ENCODE measurements at regions not wholly inside any gene's neighbourhood (a gene's known extent, or its start where the extent isn't known, plus 50 kb on each side); places are given as distances from the start of the nearest gene placed in this dataset.
"Not testable (repeated sequence)": the region's sequence is repeated elsewhere in the genome, so short reads cannot be mapped to it uniquely, and the experiment has no call there.

GRCh38 chr7:115654384-115655214 lies 376.0 kb downstream of the TFEC start:
- intact Hi-C loops (cut with micrococcal nuclease) = no loop called here

- intact Hi-C loops (cut with micrococcal nuclease) = no loop called here
Measured at GRCh38 chr7:115649429-115649828, 381.1 kb downstream of the TFEC start.

GRCh38 chr7:115647712-115648111 lies 382.9 kb downstream of the TFEC start:
- intact Hi-C loops (cut with micrococcal nuclease) = no loop called here

GRCh38 chr7:115642194-115642593 lies 388.4 kb downstream of the TFEC start:
- intact Hi-C loops (cut with micrococcal nuclease) = no loop called here

- intact Hi-C loops (cut with micrococcal nuclease) = no loop called here
Measured at GRCh38 chr7:115638853-115639252, 391.7 kb downstream of the TFEC start.

GRCh38 chr7:115637128-115637527 lies 393.4 kb downstream of the TFEC start:
- intact Hi-C loops (cut with micrococcal nuclease) = no loop called here

DNA sequence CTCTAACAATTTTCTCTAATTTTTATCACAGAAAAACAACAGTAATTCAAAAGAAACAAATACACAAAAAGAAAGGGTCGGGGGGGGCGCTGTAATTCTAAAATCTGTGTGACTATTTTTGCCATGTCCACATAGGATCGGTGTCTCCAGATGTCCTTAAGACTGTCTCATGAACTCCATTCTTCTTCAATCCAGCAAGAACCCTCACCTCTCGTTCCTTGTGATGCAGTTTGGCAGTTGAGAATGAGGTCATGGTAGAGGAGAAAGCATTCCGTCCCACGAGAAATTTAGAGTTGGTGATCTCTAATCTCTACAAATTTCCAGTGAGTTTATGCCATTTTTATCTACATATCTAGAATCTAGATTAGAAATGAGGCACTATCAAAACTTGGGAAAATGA lies 394.7 kb downstream of the TFEC start:
- intact Hi-C loops (cut with micrococcal nuclease) = no loop called here

- intact Hi-C loops (cut with micrococcal nuclease) = no loop called here
Measured at GRCh38 chr7:115635376-115635775, 395.2 kb downstream of the TFEC start.

- intact Hi-C loops (cut with micrococcal nuclease) = no loop called here
Measured at GRCh38 chr7:115634633-115635032, 395.9 kb downstream of the TFEC start.

DNA sequence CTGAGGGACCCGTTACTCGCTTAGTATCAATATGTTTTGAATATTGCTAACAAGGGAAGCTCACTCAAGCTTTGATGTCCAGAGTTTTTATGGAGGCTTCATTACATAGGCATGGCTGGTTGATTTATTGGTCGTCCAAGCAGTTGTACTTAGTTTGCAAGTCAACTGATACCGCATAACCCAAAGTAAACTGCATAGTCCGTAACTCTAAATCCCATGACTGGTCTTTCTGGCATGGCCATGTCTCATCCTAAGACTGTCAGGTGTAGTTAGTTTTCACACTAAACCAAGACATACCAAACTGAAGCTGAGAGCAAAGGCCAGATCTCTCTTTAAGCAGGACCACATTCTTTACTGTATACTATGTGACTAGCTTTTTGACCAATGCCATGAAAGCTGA lies 397.9 kb downstream of the TFEC start:
- intact Hi-C loops (cut with micrococcal nuclease) = no loop called here

DNA sequence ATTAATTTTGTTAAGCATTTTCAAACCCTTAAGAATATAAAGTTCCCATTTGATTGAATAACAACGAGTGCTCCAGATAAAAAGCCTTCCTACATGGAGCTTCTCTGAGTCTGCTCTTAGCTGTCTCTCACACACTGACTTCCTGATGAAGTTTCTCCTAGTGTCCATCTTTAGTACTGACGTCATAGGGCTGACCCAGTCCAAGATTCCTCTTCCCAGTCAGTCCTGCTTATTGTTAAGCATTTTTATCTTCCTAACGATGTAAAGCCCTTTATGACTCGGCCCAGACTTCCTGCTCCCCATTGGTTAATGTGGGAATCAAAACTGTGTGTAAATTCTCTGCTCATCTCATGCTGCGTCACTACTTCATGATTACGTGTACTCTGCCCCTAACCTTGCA lies 398.8 kb downstream of the TFEC start:
- intact Hi-C loops (cut with micrococcal nuclease) = no loop called here

DNA sequence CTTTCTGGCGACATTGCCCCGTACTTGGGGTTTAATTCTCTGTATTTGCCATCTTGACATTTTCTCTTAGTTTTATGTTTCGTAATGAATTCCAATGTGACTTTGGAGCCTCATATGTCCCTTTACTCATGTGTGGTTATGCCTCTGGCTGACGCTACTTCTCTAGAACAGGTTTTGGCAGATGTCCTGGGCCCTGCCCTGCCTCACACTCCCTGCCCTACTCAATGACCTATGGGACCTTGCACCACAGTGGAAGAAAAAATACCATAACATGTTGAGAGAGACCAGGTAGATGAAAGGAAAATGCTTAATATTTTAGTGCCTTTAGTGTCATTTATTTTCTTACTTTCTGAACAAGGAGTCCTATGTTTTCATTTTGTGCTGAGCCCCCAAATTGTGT lies 400.5 kb downstream of the TFEC start:
- intact Hi-C loops (cut with micrococcal nuclease) = no loop called here

GRCh38 chr7:115618676-115619075 lies 411.9 kb downstream of the TFEC start:
- intact Hi-C loops (cut with micrococcal nuclease) = no loop called here

- intact Hi-C loops (cut with micrococcal nuclease) = no loop called here
Measured at GRCh38 chr7:115613836-115614235, 416.7 kb downstream of the TFEC start.

DNA sequence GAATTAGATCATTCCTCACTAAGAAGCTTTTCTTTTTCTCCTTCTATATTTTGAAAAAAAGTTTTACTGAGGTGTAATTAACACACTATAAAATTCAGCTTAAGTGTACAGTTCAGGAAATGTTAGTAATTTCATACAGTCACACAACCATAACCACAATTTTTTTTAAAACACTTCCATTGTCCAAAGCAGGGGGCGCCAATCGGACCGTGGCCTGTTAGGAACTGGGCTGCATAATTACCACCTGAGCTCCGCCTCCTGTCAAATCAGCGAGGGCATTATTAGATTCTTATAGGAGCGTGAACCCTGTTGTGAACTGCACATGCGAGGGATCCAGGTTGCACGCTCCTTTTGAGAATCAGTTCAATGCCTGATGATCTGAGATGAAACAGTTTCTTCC lies 427.1 kb downstream of the TFEC start:
- intact Hi-C loops (cut with micrococcal nuclease) = no loop called here

- intact Hi-C loops (cut with micrococcal nuclease) = no loop called here
Measured at GRCh38 chr7:115600207-115600606, 430.4 kb downstream of the TFEC start.

DNA sequence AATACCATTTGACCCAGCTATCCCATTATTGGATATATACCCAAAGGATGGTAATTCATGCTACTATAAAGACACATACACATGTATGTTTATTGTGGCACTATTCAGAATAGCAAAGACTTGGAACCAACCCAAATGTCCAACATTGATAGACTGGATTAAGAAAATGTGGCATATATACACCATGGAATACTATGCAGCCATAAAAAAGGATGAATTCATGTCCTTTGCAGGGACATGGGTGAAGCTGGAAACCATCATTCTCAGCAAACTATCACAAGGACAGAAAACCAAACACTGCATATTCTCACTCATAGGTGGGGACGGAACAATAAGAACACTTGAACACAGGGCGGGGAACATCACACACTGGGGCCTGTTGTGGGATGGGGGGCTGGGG lies 431.4 kb downstream of the TFEC start:
- intact Hi-C loops (cut with micrococcal nuclease) = not testable (repeated sequence)

- intact Hi-C loops (cut with micrococcal nuclease) = not testable (repeated sequence)
Measured at GRCh38 chr7:115597220-115597619, 433.3 kb downstream of the TFEC start.

GRCh38 chr7:115593111-115593510 lies 437.5 kb downstream of the TFEC start:
- intact Hi-C loops (cut with micrococcal nuclease) = no loop called here

- intact Hi-C loops (cut with micrococcal nuclease) = no loop called here
Measured at GRCh38 chr7:115585015-115585718, 445.4 kb downstream of the TFEC start.

DNA sequence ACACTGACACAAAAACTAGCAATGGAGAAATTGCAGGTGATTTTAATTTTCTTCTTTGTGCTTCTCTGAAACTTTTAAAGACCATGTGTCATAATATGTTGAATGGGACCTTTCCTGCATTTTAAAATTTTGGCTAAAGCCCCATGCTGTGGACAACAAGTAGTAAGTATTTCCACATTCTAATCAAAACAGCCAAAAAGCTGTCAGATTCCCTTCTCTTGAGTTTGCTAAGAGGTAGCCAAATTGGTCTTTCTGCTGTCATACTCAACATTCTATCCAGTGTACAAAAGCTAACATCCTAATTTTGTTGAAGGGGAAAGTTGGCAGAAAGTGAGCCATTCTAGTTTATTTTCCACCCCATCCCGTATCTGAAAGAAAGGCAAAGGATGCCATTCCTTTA lies 447.6 kb downstream of the TFEC start:
- intact Hi-C loops (cut with micrococcal nuclease) = no loop called here

DNA sequence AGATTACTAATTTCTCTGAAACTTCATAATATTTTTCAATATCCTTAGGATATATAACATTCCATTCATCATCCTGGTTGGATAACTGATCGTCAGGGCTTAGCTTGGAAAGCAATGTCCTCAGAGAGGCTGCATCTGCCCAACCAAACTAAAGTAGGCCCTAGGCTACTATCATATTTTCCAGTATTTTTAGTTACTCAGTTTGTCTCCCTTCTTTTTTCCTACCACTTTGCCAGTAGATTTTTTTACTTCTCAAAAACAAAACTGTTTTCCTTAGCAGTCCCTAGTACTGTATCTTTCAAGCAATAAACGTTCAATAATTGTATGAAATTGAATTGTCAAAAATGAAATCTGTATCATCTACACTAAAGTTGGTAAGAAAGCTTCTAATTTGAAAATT lies 452.0 kb downstream of the TFEC start:
- intact Hi-C loops (cut with micrococcal nuclease) = no loop called here

Data from T-helper 1 cell treated with Interleukin-12 subunit alpha and Interleukin-12 subunit beta and Interleukin-4 antibody, amounts not matched to agents 30 ng/mL and 1 ng/mL, for 36 hours (primary cell).